SK-N-SH treated with all-trans-retinoic acid at 6 μM for 48 hours (cell line): ENCODE measurements at regions not wholly inside any gene's neighbourhood (a gene's known extent, or its start where the extent isn't known, plus 50 kb on each side); places are given as distances from the start of the nearest gene placed in this dataset.

Source experiments
- ARNTL ChIP-seq: fragments of 450-650 bp; formaldehyde crosslinking; IDR thresholded peaks from 2 replicates; pipeline ENCODE4 v1.5.0; 2020; ENCODE audit warnings: low read depth, mild to moderate bottlenecking, moderate library complexity, borderline replicate concordance
- CREB5 ChIP-seq: fragments of 250-450 bp; sonication (Bioruptor Pico); IDR thresholded peaks from 2 replicates; pipeline ENCODE4 v1.5.1; 2020; ENCODE audit warnings: low read depth, mild to moderate bottlenecking, moderate library complexity
- ESRRG ChIP-seq: fragments of 250-450 bp; sonication (Bioruptor Pico); IDR thresholded peaks from 2 replicates; pipeline ENCODE4 v1.6.1; 2021; ENCODE audit warnings: mild to moderate bottlenecking
- GLIS3 ChIP-seq: fragments of 250-450 bp; sonication (Bioruptor Pico); IDR thresholded peaks from 2 replicates; pipeline ENCODE4 v1.5.0; 2020; ENCODE audit warnings: mild to moderate bottlenecking, moderate library complexity
- ISL1 ChIP-seq: fragments of 250-450 bp; sonication (Bioruptor Pico); IDR thresholded peaks from 2 replicates; pipeline ENCODE4 v2.1.2; 2022; ENCODE audit warnings: mild to moderate bottlenecking, moderate library complexity
- POU6F1 ChIP-seq: fragments of 250-450 bp; sonication (Bioruptor Pico); IDR thresholded peaks from 2 replicates; pipeline ENCODE4 v1.8.0; 2021; ENCODE audit warnings: low read depth, mild to moderate bottlenecking, moderate library complexity, borderline replicate concordance
- RARB ChIP-seq: fragments of 250-450 bp; sonication (Bioruptor Pico); IDR thresholded peaks from 2 replicates; pipeline ENCODE4 v1.8.0; 2021; ENCODE audit warnings: mild to moderate bottlenecking, moderate library complexity
- TSHZ2 ChIP-seq: fragments of 250-450 bp; sonication (Bioruptor Pico); IDR thresholded peaks from 2 replicates; pipeline ENCODE4 v1.5.0; 2020; ENCODE audit warnings: mild to moderate bottlenecking, moderate library complexity
- ZC3H10 ChIP-seq: fragments of 250-450 bp; sonication (Bioruptor Pico); IDR thresholded peaks from 2 replicates; pipeline ENCODE4 v1.5.1; 2021; ENCODE audit warnings: mild to moderate bottlenecking, moderate library complexity

GRCh38 chr5:143641549-143642355 lies 170.2 kb upstream of the HMHB1 start:
- TF ChIP-seq ISL1 (CRISPR knock-in tag) = no peak
- TF ChIP-seq ESRRG (CRISPR knock-in tag) = no peak
- no peak for TF ChIP-seq TSHZ2 (CRISPR knock-in tag)
- no peak for TF ChIP-seq POU6F1
- TF ChIP-seq ZC3H10 (CRISPR knock-in tag) = no peak
- no peak for TF ChIP-seq CREB5 (CRISPR knock-in tag)
- TF ChIP-seq ARNTL (CRISPR knock-in tag) = no peak
- TF ChIP-seq RARB = no peak
- no peak for TF ChIP-seq GLIS3 (CRISPR knock-in tag)
